T-cell (primary cell): ENCODE measurements at regions not wholly inside any gene's neighbourhood (a gene's known extent, or its start where the extent isn't known, plus 50 kb on each side); places are given as distances from the start of the nearest gene placed in this dataset.

Experiments used
- ATAC-seq, 4 experiments: fragments of 200-7000 bp in 3 of 4; fragments of 150-1000 bp in 1 of 4; cut with Tn5 transposase; replicated peaks in 1 of 4; 1 replicate in 3 of 4; 2 replicates in 1 of 4; pipeline ENCODE4 v1.10.0; 2021; ENCODE audit warnings: moderate library complexity in 3 of 4, mild to moderate bottlenecking in 2 of 4, moderate number of reproducible peaks in 1 of 4
- CTCF ChIA-PET, 2 donors: fragments of 300-600 bp; sonication (Branson Sonifier 250); formaldehyde crosslinking; loops; one replicate each; lab custom pipeline; 2022; ENCODE audit warnings: antibody characterized with exemption in 2 of 2; lab: Charles Lee
- POLR2A ChIA-PET, 2 donors: fragments of 300-600 bp; sonication (Branson Sonifier 250); formaldehyde crosslinking; loops; one replicate each; lab custom pipeline; 2022; ENCODE audit warnings: antibody characterized with exemption in 2 of 2; lab: Charles Lee
- DNase-seq, 35 experiments: peaks; one replicate each; pipeline versions ENCODE4 v3.0.0 to v3.0.0-alpha.2; 2013 to 2023
- H3K27ac ChIP-seq: one replicate; pipeline ENCODE4 v1.5.1; 2013; ENCODE audit warnings: low read length
- H3K27me3 ChIP-seq, 2 experiments: replicated peaks in 1 of 2; 1 replicate in 1 of 2; 2 replicates in 1 of 2; pipeline versions ENCODE4 v1.6.1 to v1.7.0; 2013; ENCODE audit warnings: low read length in 1 of 2, mixed read lengths in 1 of 2; ENCODE audit not compliant: control insufficient read depth in 2 of 2, insufficient read depth in 2 of 2; ENCODE audit errors: extremely low read depth in 1 of 2
- H3K36me3 ChIP-seq, 2 donors: 1 replicate in 1 of 2; 2 replicates in 1 of 2; pipeline versions ENCODE4 v1.6.1 to v1.7.0; 2013; ENCODE audit warnings: low read length in 1 of 2; ENCODE audit not compliant: control insufficient read depth in 2 of 2, insufficient read depth in 1 of 2; ENCODE audit errors: extremely low read depth in 1 of 2
- H3K4me1 ChIP-seq, 2 experiments: 1 replicate in 1 of 2; 2 replicates in 1 of 2; pipeline versions ENCODE4 v1.6.1 to v1.7.0; 2013; ENCODE audit warnings: low read length in 2 of 2, mixed read lengths in 1 of 2; ENCODE audit not compliant: insufficient read depth in 2 of 2, control insufficient read depth in 1 of 2; ENCODE audit errors: extremely low read depth in 1 of 2
- H3K4me3 ChIP-seq, 2 donors: 1 replicate in 1 of 2; 2 replicates in 1 of 2; pipeline versions ENCODE4 v1.5.1 to v1.7.0; 2013; ENCODE audit warnings: mild to moderate bottlenecking in 2 of 2, low read length in 1 of 2, moderate library complexity in 1 of 2; ENCODE audit not compliant: control insufficient read depth in 1 of 2; ENCODE audit errors: extremely low read depth in 1 of 2
- H3K9me3 ChIP-seq: 2 replicates; pipeline ENCODE4 v1.7.0; 2013
- H3K27ac Mint-ChIP-seq, 2 donors: one replicate each; pipeline ENCODE4 v1.8.0; 2020 to 2021; ENCODE audit warnings: mild to moderate bottlenecking in 2 of 2, mixed read lengths in 2 of 2
- H3K27me3 Mint-ChIP-seq, 2 donors: one replicate each; pipeline ENCODE4 v1.8.0; 2021 to 2022; ENCODE audit warnings: mixed read lengths in 2 of 2
- H3K36me3 Mint-ChIP-seq: one replicate; pipeline ENCODE4 v1.8.0; 2021; ENCODE audit warnings: mixed read lengths
- H3K4me1 Mint-ChIP-seq, 3 donors: one replicate each; pipeline ENCODE4 v1.8.0; 2020 to 2022; ENCODE audit warnings: mixed read lengths in 3 of 3, mild to moderate bottlenecking in 1 of 3
- H3K4me3 Mint-ChIP-seq, 3 donors: one replicate each; pipeline ENCODE4 v1.8.0; 2020 to 2022; ENCODE audit warnings: mild to moderate bottlenecking in 3 of 3, mixed read lengths in 3 of 3, moderate library complexity in 3 of 3
- H3K9me3 Mint-ChIP-seq, 3 donors: one replicate each; pipeline ENCODE4 v1.8.0; 2020 to 2022; ENCODE audit warnings: mixed read lengths in 3 of 3
- WGBS: methylation state at CpG from one replicate; pipeline ENCODE4 v1.1.5; 2013; ENCODE audit warnings: missing lambda C conversion rate; ENCODE audit not compliant: insufficient coverage; 5-methylcytosine and 5-hydroxymethylcytosine counted together

- Histone ChIP-seq H3K27me3 (no peaks in the 10 kb centered on the region), H3K36me3 (no peaks in the 10 kb centered on the region), H3K4me1 (no peaks in the 10 kb centered on the region), H3K4me3 (no peak overlapping the region), H3K27ac (no peak overlapping the region), H3K9me3 (no peaks in the 10 kb centered on the region)
- WGBS, result no CpG with 5 or more reads among the region's 4 CpGs
- Mint-ChIP-seq H3K36me3 (no peaks in the 10 kb centered on the region), H3K27ac (no peak overlapping the region), H3K9me3 (peaks cover 11 to 17% (median 13%) of the 10 kb centered on the region in 3 donors), H3K4me3 (no peak overlapping the region), H3K27me3 (no peaks in the 10 kb centered on the region), H3K4me1 (no peaks in the 10 kb centered on the region)
- DNase-seq (no peak), ATAC-seq (no peak)
- ChIA-PET CTCF (interaction anchor here in 1 of 2 donors (0.7 kb wide), 1 partner anchor 1771 kb away, joined by 3 read pairs; no protein-coding TSS in a partner anchor), POLR2A (no interaction called here)
These were observed 370.5 kb upstream of the ANXA10 start for GRCh38 chr4:167721617-167722486.

GRCh38 chr4:167722487-167722808 lies 369.9 kb upstream of the ANXA10 start:
- no peaks in the 10 kb centered on the region for H3K36me3 ChIP-seq
- H3K4me3 ChIP-seq, result no peak overlapping the region
- H3K4me1 ChIP-seq, result no peaks in the 10 kb centered on the region
- no peaks in the 10 kb centered on the region for H3K27me3 ChIP-seq
- Mint-ChIP-seq H3K9me3 (peaks cover 10 to 13% (median 13%) of the 10 kb centered on the region in 3 donors), H3K36me3 (no peaks in the 10 kb centered on the region), H3K4me1 (no peaks in the 10 kb centered on the region), H3K27ac (no peak overlapping the region), H3K4me3 (no peak overlapping the region), H3K27me3 (no peaks in the 10 kb centered on the region)
- WGBS, result no CpG with 5 or more reads among the region's 6 CpGs
- CTCF ChIA-PET, result no interaction called here
- no peaks in the 10 kb centered on the region for H3K9me3 ChIP-seq
- no peak overlapping the region for H3K27ac ChIP-seq
- POLR2A ChIA-PET, result no interaction called here
- DNase-seq (no peak), ATAC-seq (no peak)

GRCh38 chr4:167724941-167725340 lies 367.4 kb upstream of the ANXA10 start:
- Mint-ChIP-seq H3K36me3 (no peaks in the 10 kb centered on the region), H3K27ac (no peak overlapping the region), H3K4me3 (no peak overlapping the region), H3K9me3 (peaks cover 16 to 23% (median 18%) of the 10 kb centered on the region in 3 donors), H3K4me1 (no peaks in the 10 kb centered on the region), H3K27me3 (no peaks in the 10 kb centered on the region)
- ATAC-seq (no peak), DNase-seq (no peak)
- Histone ChIP-seq H3K4me1 (no peaks in the 10 kb centered on the region), H3K36me3 (no peaks in the 10 kb centered on the region), H3K27ac (no peak overlapping the region), H3K27me3 (no peaks in the 10 kb centered on the region), H3K9me3 (no peaks in the 10 kb centered on the region), H3K4me3 (no peak overlapping the region)
- ChIA-PET CTCF (no interaction called here), POLR2A (no interaction called here)

GRCh38 chr4:167730769-167731168 lies 361.6 kb upstream of the ANXA10 start:
- 100% methylated on average over 1 of the region's 2 CpGs for WGBS
- no peaks in the 10 kb centered on the region for H3K4me1 ChIP-seq
- POLR2A ChIA-PET, result no interaction called here
- no peaks in the 10 kb centered on the region for H3K4me1 Mint-ChIP-seq
- H3K36me3 Mint-ChIP-seq, result no peaks in the 10 kb centered on the region
- H3K9me3 Mint-ChIP-seq, result peaks cover 27 to 31% (median 28%) of the 10 kb centered on the region in 3 donors
- no peak overlapping the region for H3K27ac ChIP-seq
- H3K9me3 ChIP-seq, result no peaks in the 10 kb centered on the region
- CTCF ChIA-PET, result no interaction called here
- ATAC-seq, result no peak
- H3K4me3 Mint-ChIP-seq, result no peak overlapping the region
- H3K27me3 Mint-ChIP-seq, result no peaks in the 10 kb centered on the region
- H3K36me3 ChIP-seq, result no peaks in the 10 kb centered on the region
- H3K4me3 ChIP-seq, result no peak overlapping the region
- H3K27ac Mint-ChIP-seq, result no peak overlapping the region
- no peaks in the 10 kb centered on the region for H3K27me3 ChIP-seq
- DNase-seq, result no peak

GRCh38 chr4:167745024-167745687 lies 347.2 kb upstream of the ANXA10 start:
- no peaks in the 10 kb centered on the region for H3K4me1 ChIP-seq
- 64% methylated on average over 2 of the region's 6 CpGs for WGBS
- ATAC-seq (no peak), DNase-seq (no peak)
- no peaks in the 10 kb centered on the region for H3K36me3 ChIP-seq
- ChIA-PET CTCF (no interaction called here), POLR2A (no interaction called here)
- H3K27ac Mint-ChIP-seq, result no peak overlapping the region
- H3K9me3 ChIP-seq, result no peaks in the 10 kb centered on the region
- H3K4me1 Mint-ChIP-seq, result no peaks in the 10 kb centered on the region
- H3K36me3 Mint-ChIP-seq, result no peaks in the 10 kb centered on the region
- H3K4me3 ChIP-seq, result no peak overlapping the region
- H3K9me3 Mint-ChIP-seq, result peaks cover 2 to 11% (median 8%) of the 10 kb centered on the region in 3 donors
- no peaks in the 10 kb centered on the region for H3K27me3 Mint-ChIP-seq
- H3K27ac ChIP-seq, result no peak overlapping the region
- H3K27me3 ChIP-seq, result no peaks in the 10 kb centered on the region
- no peak overlapping the region for H3K4me3 Mint-ChIP-seq

- DNase-seq, result no peak
- H3K27me3 Mint-ChIP-seq, result no peaks in the 10 kb centered on the region
- no peaks in the 10 kb centered on the region for H3K4me1 Mint-ChIP-seq
- no peaks in the 10 kb centered on the region for H3K27me3 ChIP-seq
- H3K27ac Mint-ChIP-seq, result no peak overlapping the region
- no peaks in the 10 kb centered on the region for H3K36me3 ChIP-seq
- no peaks in the 10 kb centered on the region for H3K4me1 ChIP-seq
- H3K36me3 Mint-ChIP-seq, result no peaks in the 10 kb centered on the region
- no peak for ATAC-seq
- no peak overlapping the region for H3K27ac ChIP-seq
- no peaks in the 10 kb centered on the region for H3K9me3 ChIP-seq
- peaks cover 14 to 35% (median 27%) of the 10 kb centered on the region in 3 donors for H3K9me3 Mint-ChIP-seq
- CTCF ChIA-PET, result no interaction called here
- POLR2A ChIA-PET, result no interaction called here
- WGBS, result no CpG with 5 or more reads among the region's 2 CpGs
- no peak overlapping the region for H3K4me3 Mint-ChIP-seq
- H3K4me3 ChIP-seq, result no peak overlapping the region
These were observed 325.1 kb upstream of the ANXA10 start for GRCh38 chr4:167767281-167767680.
